ENCODE measurements at regions not wholly inside any gene's neighbourhood (a gene's known extent, or its start where the extent isn't known, plus 50 kb on each side); places are given as distances from the start of the nearest gene placed in this dataset.

GRCh38 chr1:115496904-115497527, 144.8 kb upstream of the VANGL1 start:
- no peak for DNase-seq
- no peak overlapping the region for H3K4me3 Mint-ChIP-seq

GRCh38 chr1:115495625-115496024, 146.1 kb upstream of the VANGL1 start:
- Mint-ChIP-seq H3K4me1 (no peaks in the 10 kb centered on the region), H3K36me3 (no peaks in the 10 kb centered on the region), H3K9me3 (no peaks in the 10 kb centered on the region), H3K4me3 (no peak overlapping the region), H3K27me3 (no peaks in the 10 kb centered on the region), H3K27ac (no peak overlapping the region)
- ATAC-seq (ENCODE audit: low read depth in 2 of 2), result no peak
- DNase-seq, result no peak

More at GRCh38 chr1:115496904-115497527, 144.8 kb upstream of the VANGL1 start:
- H3K27ac Mint-ChIP-seq, result no peak overlapping the region
- H3K9me3 Mint-ChIP-seq, result peaks cover 0 to under 1% (median 0%) of the 10 kb centered on the region in 7 donors
- no peaks in the 10 kb centered on the region for H3K4me1 Mint-ChIP-seq
- no peak for ATAC-seq (ENCODE audit: low read depth in 2 of 2)
- H3K36me3 Mint-ChIP-seq, result no peaks in the 10 kb centered on the region
- H3K27me3 Mint-ChIP-seq, result no peaks in the 10 kb centered on the region

- ATAC-seq (ENCODE audit: low read depth in 2 of 2), result no peak
- DNase-seq, result no peak
- H3K27ac Mint-ChIP-seq, result no peak overlapping the region
- no peaks in the 10 kb centered on the region for H3K36me3 Mint-ChIP-seq
- H3K4me3 Mint-ChIP-seq, result no peak overlapping the region
- H3K9me3 Mint-ChIP-seq, result peaks cover 0 to under 1% (median 0%) of the 10 kb centered on the region in 7 donors
- no peaks in the 10 kb centered on the region for H3K27me3 Mint-ChIP-seq
- no peaks in the 10 kb centered on the region for H3K4me1 Mint-ChIP-seq
These were observed 146.7 kb upstream of the VANGL1 start for GRCh38 chr1:115495111-115495510.

- peaks cover 0 to 6% (median 0%) of the 10 kb centered on the region in 7 donors for H3K9me3 Mint-ChIP-seq
- no peak for ATAC-seq (ENCODE audit: low read depth in 2 of 2)
- H3K27ac Mint-ChIP-seq, result no peak overlapping the region
- no peak for DNase-seq
- H3K4me3 Mint-ChIP-seq, result no peak overlapping the region
- H3K36me3 Mint-ChIP-seq, result no peaks in the 10 kb centered on the region
- no peaks in the 10 kb centered on the region for H3K27me3 Mint-ChIP-seq
- H3K4me1 Mint-ChIP-seq, result no peaks in the 10 kb centered on the region
These were observed 147.9 kb upstream of the VANGL1 start for GRCh38 chr1:115493834-115494233.

- Mint-ChIP-seq H3K27ac (no peak overlapping the region), H3K9me3 (peaks cover 0 to 6% (median 2%) of the 10 kb centered on the region in 7 donors), H3K4me3 (no peak overlapping the region), H3K4me1 (no peaks in the 10 kb centered on the region), H3K36me3 (no peaks in the 10 kb centered on the region), H3K27me3 (no peaks in the 10 kb centered on the region)
- DNase-seq (no peak), ATAC-seq (ENCODE audit: low read depth in 2 of 2) (no peak)
These were observed 148.9 kb upstream of the VANGL1 start for GRCh38 chr1:115492880-115493279.

GRCh38 chr1:115492019-115492595, 149.7 kb upstream of the VANGL1 start:
- Mint-ChIP-seq H3K4me3 (no peak overlapping the region), H3K9me3 (peaks cover 0 to 6% (median 2%) of the 10 kb centered on the region in 7 donors), H3K27me3 (no peaks in the 10 kb centered on the region), H3K36me3 (no peaks in the 10 kb centered on the region), H3K27ac (no peak overlapping the region), H3K4me1 (no peaks in the 10 kb centered on the region)
- DNase-seq, result no peak
- ATAC-seq (ENCODE audit: low read depth in 2 of 2), result no peak

GRCh38 chr1:115491298-115492018, 150.3 kb upstream of the VANGL1 start:
- Mint-ChIP-seq H3K4me3 (no peak overlapping the region), H3K9me3 (peaks cover 0 to 6% (median 2%) of the 10 kb centered on the region in 7 donors), H3K27ac (no peak overlapping the region), H3K27me3 (peaks cover 0 to 5% (median 0%) of the 10 kb centered on the region in 3 donors), H3K4me1 (no peaks in the 10 kb centered on the region), H3K36me3 (no peaks in the 10 kb centered on the region)
- ATAC-seq (ENCODE audit: low read depth in 2 of 2) (no peak), DNase-seq (no peak)

GRCh38 chr1:115479055-115479482, 141.0 kb upstream of the NGF start:
- H3K27me3 Mint-ChIP-seq, result peaks cover 0 to 28% (median 9%) of the 10 kb centered on the region in 3 donors
- DNase-seq (no peak), ATAC-seq (ENCODE audit: low read depth in 2 of 2) (no peak)
- no peaks in the 10 kb centered on the region for H3K36me3 Mint-ChIP-seq
- no peaks in the 10 kb centered on the region for H3K4me1 Mint-ChIP-seq
- H3K4me3 Mint-ChIP-seq, result no peak overlapping the region
- no peak overlapping the region for H3K27ac Mint-ChIP-seq
- peaks cover 0 to 8% (median 0%) of the 10 kb centered on the region in 7 donors for H3K9me3 Mint-ChIP-seq

- no peak for ATAC-seq (ENCODE audit: low read depth in 2 of 2)
- Mint-ChIP-seq H3K36me3 (no peaks in the 10 kb centered on the region), H3K27me3 (peaks cover 3 to 23% (median 22%) of the 10 kb centered on the region in 3 donors), H3K4me3 (no peak overlapping the region), H3K9me3 (peaks cover 0 to 2% (median 0%) of the 10 kb centered on the region in 7 donors), H3K27ac (peak overlapping the region in 1 of 6 donors; percentile 73), H3K4me1 (no peaks in the 10 kb centered on the region)
- no peak for DNase-seq
These were observed 139.0 kb upstream of the NGF start for GRCh38 chr1:115477071-115477470.

GRCh38 chr1:115476616-115477015, 138.6 kb upstream of the NGF start:
- ATAC-seq (ENCODE audit: low read depth in 2 of 2) (no peak), DNase-seq (no peak)
- Mint-ChIP-seq H3K27ac (peak overlapping the region in 1 of 6 donors; percentile 73), H3K9me3 (peaks cover 0 to 6% (median 0%) of the 10 kb centered on the region in 7 donors), H3K4me1 (no peaks in the 10 kb centered on the region), H3K4me3 (no peak overlapping the region), H3K27me3 (peaks cover 3 to 23% (median 22%) of the 10 kb centered on the region in 3 donors), H3K36me3 (no peaks in the 10 kb centered on the region)

- H3K4me3 Mint-ChIP-seq, result no peak overlapping the region
- DNase-seq, result no peak
These were observed 137.9 kb upstream of the NGF start for GRCh38 chr1:115475901-115476300.

GRCh38 chr1:115475252-115475651, 137.2 kb upstream of the NGF start:
- H3K27ac Mint-ChIP-seq, result no peak overlapping the region
- H3K4me3 Mint-ChIP-seq, result no peak overlapping the region
- DNase-seq, result no peak
- peaks cover 3 to 22% (median 14%) of the 10 kb centered on the region in 3 donors for H3K27me3 Mint-ChIP-seq
- H3K36me3 Mint-ChIP-seq, result no peaks in the 10 kb centered on the region
- peaks cover 0 to 9% (median 0%) of the 10 kb centered on the region in 7 donors for H3K9me3 Mint-ChIP-seq
- no peak for ATAC-seq (ENCODE audit: low read depth in 2 of 2)
- no peaks in the 10 kb centered on the region for H3K4me1 Mint-ChIP-seq

More at GRCh38 chr1:115475901-115476300, 137.9 kb upstream of the NGF start:
- H3K27me3 Mint-ChIP-seq, result peaks cover 3 to 22% (median 16%) of the 10 kb centered on the region in 3 donors
- no peak overlapping the region for H3K27ac Mint-ChIP-seq
- no peak for ATAC-seq (ENCODE audit: low read depth in 2 of 2)
- H3K9me3 Mint-ChIP-seq, result peaks cover 0 to 9% (median 0%) of the 10 kb centered on the region in 7 donors
- H3K4me1 Mint-ChIP-seq, result no peaks in the 10 kb centered on the region
- no peaks in the 10 kb centered on the region for H3K36me3 Mint-ChIP-seq

- no peak overlapping the region for H3K27ac Mint-ChIP-seq
- DNase-seq, result no peak
These were observed 136.0 kb upstream of the NGF start for GRCh38 chr1:115473986-115474565.

More at GRCh38 chr1:115473986-115474565, 136.0 kb upstream of the NGF start:
- no peak for ATAC-seq (ENCODE audit: low read depth in 2 of 2)
- H3K27me3 Mint-ChIP-seq, result peaks cover 3 to 22% (median 14%) of the 10 kb centered on the region in 3 donors
- no peaks in the 10 kb centered on the region for H3K36me3 Mint-ChIP-seq
- H3K4me3 Mint-ChIP-seq, result no peak overlapping the region
- H3K4me1 Mint-ChIP-seq, result no peaks in the 10 kb centered on the region
- peaks cover 0 to 9% (median 0%) of the 10 kb centered on the region in 7 donors for H3K9me3 Mint-ChIP-seq
